HG02981 (cell line): ENCODE measurements at regions not wholly inside any gene's neighbourhood (a gene's known extent, or its start where the extent isn't known, plus 50 kb on each side); places are given as distances from the start of the nearest gene placed in this dataset.

Source experiments
- ATAC-seq: cut with Tn5 transposase; IDR thresholded peaks from one replicate; pipeline ENCODE4 v1.9.1; 2021; ENCODE audit warnings: mild to moderate bottlenecking, moderate library complexity; ENCODE audit not compliant: unreplicated experiment

GRCh38 chr9:14433351-14434157 is 119.6 kb upstream of the NFIB start:
- ATAC-seq = no peak

GRCh38 chr9:14432666-14433350 is 118.9 kb upstream of the NFIB start:
- ATAC-seq = no peak

GRCh38 chr9:14428781-14429230 is 114.9 kb upstream of the NFIB start:
- ATAC-seq = no peak

GRCh38 chr9:14427419-14427818 is 113.5 kb upstream of the NFIB start:
- ATAC-seq = no peak

GRCh38 chr9:14424983-14425382 is 111.0 kb upstream of the NFIB start:
- no peak for ATAC-seq

GRCh38 chr9:14424289-14424688 is 110.3 kb upstream of the NFIB start:
- no peak for ATAC-seq

GRCh38 chr9:14423815-14424261 is 109.9 kb upstream of the NFIB start:
- no peak for ATAC-seq

GRCh38 chr9:14421291-14421690 is 107.3 kb upstream of the NFIB start:
- no peak for ATAC-seq

GRCh38 chr9:14418941-14419937 is 105.3 kb upstream of the NFIB start:
- no peak for ATAC-seq

GRCh38 chr9:14418301-14418940 is 104.5 kb upstream of the NFIB start:
- ATAC-seq = no peak

- no peak for ATAC-seq
Observed at GRCh38 chr9:14417237-14417636, 103.3 kb upstream of the NFIB start.

- no peak for ATAC-seq
Observed at GRCh38 chr9:14415947-14416346, 102.0 kb upstream of the NFIB start.

- ATAC-seq = no peak
Observed at GRCh38 chr9:14413812-14414211, 99.9 kb upstream of the NFIB start.

GRCh38 chr9:14412775-14413174 is 98.8 kb upstream of the NFIB start:
- no peak for ATAC-seq

- ATAC-seq = no peak
Observed at GRCh38 chr9:14406463-14406862, 92.5 kb upstream of the NFIB start.

- ATAC-seq = no peak
Observed at GRCh38 chr9:14405176-14405706, 91.3 kb upstream of the NFIB start.

- no peak for ATAC-seq
Observed at GRCh38 chr9:14403081-14403480, 89.1 kb upstream of the NFIB start.

GRCh38 chr9:14402583-14402982 is 88.6 kb upstream of the NFIB start:
- no peak for ATAC-seq

- no peak for ATAC-seq
Observed at GRCh38 chr9:14401911-14402310, 88.0 kb upstream of the NFIB start.

- ATAC-seq = no peak
Observed at GRCh38 chr9:14400658-14400995, 86.7 kb upstream of the NFIB start.
